ENCODE measurements at regions not wholly inside any gene's neighbourhood (a gene's known extent, or its start where the extent isn't known, plus 50 kb on each side); places are given as distances from the start of the nearest gene placed in this dataset.

GRCh38 chr4:83661359-83661758, 125.5 kb downstream of the GPAT3 start:
- TF ChIP-seq, protein P1, sequence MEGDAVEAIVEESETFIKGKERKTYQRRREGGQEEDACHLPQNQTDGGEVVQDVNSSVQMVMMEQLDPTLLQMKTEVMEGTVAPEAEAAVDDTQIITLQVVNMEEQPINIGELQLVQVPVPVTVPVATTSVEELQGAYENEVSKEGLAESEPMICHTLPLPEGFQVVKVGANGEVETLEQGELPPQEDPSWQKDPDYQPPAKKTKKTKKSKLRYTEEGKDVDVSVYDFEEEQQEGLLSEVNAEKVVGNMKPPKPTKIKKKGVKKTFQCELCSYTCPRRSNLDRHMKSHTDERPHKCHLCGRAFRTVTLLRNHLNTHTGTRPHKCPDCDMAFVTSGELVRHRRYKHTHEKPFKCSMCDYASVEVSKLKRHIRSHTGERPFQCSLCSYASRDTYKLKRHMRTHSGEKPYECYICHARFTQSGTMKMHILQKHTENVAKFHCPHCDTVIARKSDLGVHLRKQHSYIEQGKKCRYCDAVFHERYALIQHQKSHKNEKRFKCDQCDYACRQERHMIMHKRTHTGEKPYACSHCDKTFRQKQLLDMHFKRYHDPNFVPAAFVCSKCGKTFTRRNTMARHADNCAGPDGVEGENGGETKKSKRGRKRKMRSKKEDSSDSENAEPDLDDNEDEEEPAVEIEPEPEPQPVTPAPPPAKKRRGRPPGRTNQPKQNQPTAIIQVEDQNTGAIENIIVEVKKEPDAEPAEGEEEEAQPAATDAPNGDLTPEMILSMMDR (IDR thresholded peaks at IDR 0.05): no peak
- no peak for TF ChIP-seq EP300 (IDR thresholded peaks at IDR 0.05)
- TF ChIP-seq POLR2A (IDR thresholded peaks at IDR 0.05): no peak
